ENCODE measurements at regions not wholly inside any gene's neighbourhood (a gene's known extent, or its start where the extent isn't known, plus 50 kb on each side); places are given as distances from the start of the nearest gene placed in this dataset.

- H3K4me3 ChIP-seq, result no peak overlapping the region
- H3K27ac ChIP-seq, result no peak overlapping the region
- TF ChIP-seq FOXP2 (optimal IDR thresholded peaks at IDR 0.05; ENCODE audit: control extremely low read depth, extremely low read length, insufficient read depth), result no peak
- no peak for TF ChIP-seq POLR2AphosphoS5 (IDR thresholded peaks at IDR 0.05; ENCODE audit: borderline replicate concordance, low read depth, low read length)
- TF ChIP-seq EZH2 (IDR thresholded peaks at IDR 0.05), result no peak
- no peaks in the 10 kb centered on the region for H3K36me3 ChIP-seq (ENCODE audit: insufficient read depth, low read length)
- H3K9me3 ChIP-seq (ENCODE audit: low read depth, low read length), result no peaks in the 10 kb centered on the region
- no peak for DNase-seq (ENCODE audit: low read depth, low spot score)
- no peak overlapping the region for H3K9ac ChIP-seq (ENCODE audit: insufficient read length)
Observed at GRCh38 chr3:168322941-168323340, 227.2 kb upstream of the GOLIM4 start.

- Histone ChIP-seq H3K9me3 (ENCODE audit: low read depth, low read length) (no peaks in the 10 kb centered on the region), H3K4me3 (no peak overlapping the region), H3K27ac (no peak overlapping the region), H3K36me3 (ENCODE audit: insufficient read depth, low read length) (no peaks in the 10 kb centered on the region), H3K9ac (ENCODE audit: insufficient read length) (no peak overlapping the region)
- TF ChIP-seq FOXP2 (optimal IDR thresholded peaks at IDR 0.05; ENCODE audit: control extremely low read depth, extremely low read length, insufficient read depth) (no peak), EZH2 (IDR thresholded peaks at IDR 0.05) (no peak), POLR2AphosphoS5 (IDR thresholded peaks at IDR 0.05; ENCODE audit: borderline replicate concordance, low read depth, low read length) (no peak)
- DNase-seq (ENCODE audit: low read depth, low spot score), result no peak
Observed at GRCh38 chr3:168314166-168314565, 218.4 kb upstream of the GOLIM4 start.

- Histone ChIP-seq H3K27ac (no peak overlapping the region), H3K4me3 (no peak overlapping the region), H3K9ac (ENCODE audit: insufficient read length) (no peak overlapping the region), H3K9me3 (ENCODE audit: low read depth, low read length) (no peaks in the 10 kb centered on the region), H3K36me3 (ENCODE audit: insufficient read depth, low read length) (no peaks in the 10 kb centered on the region)
- no peak for DNase-seq (ENCODE audit: low read depth, low spot score)
- TF ChIP-seq EZH2 (IDR thresholded peaks at IDR 0.05) (no peak), POLR2AphosphoS5 (IDR thresholded peaks at IDR 0.05; ENCODE audit: borderline replicate concordance, low read depth, low read length) (no peak), FOXP2 (optimal IDR thresholded peaks at IDR 0.05; ENCODE audit: control extremely low read depth, extremely low read length, insufficient read depth) (no peak)
Observed at GRCh38 chr3:168312984-168313383, 217.3 kb upstream of the GOLIM4 start.

- Histone ChIP-seq H3K4me3 (no peak overlapping the region), H3K36me3 (ENCODE audit: insufficient read depth, low read length) (no peaks in the 10 kb centered on the region), H3K9ac (ENCODE audit: insufficient read length) (no peak overlapping the region), H3K9me3 (ENCODE audit: low read depth, low read length) (no peaks in the 10 kb centered on the region), H3K27ac (no peak overlapping the region)
- DNase-seq (ENCODE audit: low read depth, low spot score), result no peak
- TF ChIP-seq POLR2AphosphoS5 (IDR thresholded peaks at IDR 0.05; ENCODE audit: borderline replicate concordance, low read depth, low read length), result no peak
- no peak for TF ChIP-seq FOXP2 (optimal IDR thresholded peaks at IDR 0.05; ENCODE audit: control extremely low read depth, extremely low read length, insufficient read depth)
- TF ChIP-seq EZH2 (IDR thresholded peaks at IDR 0.05), result no peak
Observed at GRCh38 chr3:168307893-168308292, 212.2 kb upstream of the GOLIM4 start.

- no peak overlapping the region for H3K9ac ChIP-seq (ENCODE audit: insufficient read length)
- H3K9me3 ChIP-seq (ENCODE audit: low read depth, low read length), result no peaks in the 10 kb centered on the region
- DNase-seq (ENCODE audit: low read depth, low spot score), result no peak
- H3K27ac ChIP-seq, result no peak overlapping the region
- TF ChIP-seq POLR2AphosphoS5 (IDR thresholded peaks at IDR 0.05; ENCODE audit: borderline replicate concordance, low read depth, low read length) (no peak), EZH2 (IDR thresholded peaks at IDR 0.05) (no peak), FOXP2 (optimal IDR thresholded peaks at IDR 0.05; ENCODE audit: control extremely low read depth, extremely low read length, insufficient read depth) (no peak)
- no peak overlapping the region for H3K4me3 ChIP-seq
- no peaks in the 10 kb centered on the region for H3K36me3 ChIP-seq (ENCODE audit: insufficient read depth, low read length)
Observed at GRCh38 chr3:168295027-168295426, 199.3 kb upstream of the GOLIM4 start.

- H3K9ac ChIP-seq (ENCODE audit: insufficient read length), result no peak overlapping the region
- no peak overlapping the region for H3K4me3 ChIP-seq
- H3K27ac ChIP-seq, result no peak overlapping the region
- TF ChIP-seq FOXP2 (optimal IDR thresholded peaks at IDR 0.05; ENCODE audit: control extremely low read depth, extremely low read length, insufficient read depth), result no peak
- no peak for TF ChIP-seq EZH2 (IDR thresholded peaks at IDR 0.05)
- no peak for TF ChIP-seq POLR2AphosphoS5 (IDR thresholded peaks at IDR 0.05; ENCODE audit: borderline replicate concordance, low read depth, low read length)
- H3K9me3 ChIP-seq (ENCODE audit: low read depth, low read length), result no peaks in the 10 kb centered on the region
- DNase-seq (ENCODE audit: low read depth, low spot score), result no peak
- H3K36me3 ChIP-seq (ENCODE audit: insufficient read depth, low read length), result no peaks in the 10 kb centered on the region
Observed at GRCh38 chr3:168292296-168292695, 196.6 kb upstream of the GOLIM4 start.

- H3K27ac ChIP-seq, result no peak overlapping the region
- no peaks in the 10 kb centered on the region for H3K9me3 ChIP-seq (ENCODE audit: low read depth, low read length)
- TF ChIP-seq FOXP2 (optimal IDR thresholded peaks at IDR 0.05; ENCODE audit: control extremely low read depth, extremely low read length, insufficient read depth) (no peak), POLR2AphosphoS5 (IDR thresholded peaks at IDR 0.05; ENCODE audit: borderline replicate concordance, low read depth, low read length) (no peak), EZH2 (IDR thresholded peaks at IDR 0.05) (no peak)
- H3K4me3 ChIP-seq, result no peak overlapping the region
- H3K9ac ChIP-seq (ENCODE audit: insufficient read length), result no peak overlapping the region
- no peak for DNase-seq (ENCODE audit: low read depth, low spot score)
- H3K36me3 ChIP-seq (ENCODE audit: insufficient read depth, low read length), result no peaks in the 10 kb centered on the region
Observed at GRCh38 chr3:168289471-168290008, 193.8 kb upstream of the GOLIM4 start.

GRCh38 chr3:168288511-168289401, 193.0 kb upstream of the GOLIM4 start:
- H3K9me3 ChIP-seq (ENCODE audit: low read depth, low read length), result no peaks in the 10 kb centered on the region
- no peak for DNase-seq (ENCODE audit: low read depth, low spot score)
- H3K36me3 ChIP-seq (ENCODE audit: insufficient read depth, low read length), result no peaks in the 10 kb centered on the region
- H3K4me3 ChIP-seq, result no peak overlapping the region
- no peak overlapping the region for H3K27ac ChIP-seq
- TF ChIP-seq EZH2 (IDR thresholded peaks at IDR 0.05), result no peak
- TF ChIP-seq POLR2AphosphoS5 (IDR thresholded peaks at IDR 0.05; ENCODE audit: borderline replicate concordance, low read depth, low read length), result no peak
- no peak for TF ChIP-seq FOXP2 (optimal IDR thresholded peaks at IDR 0.05; ENCODE audit: control extremely low read depth, extremely low read length, insufficient read depth)
- no peak overlapping the region for H3K9ac ChIP-seq (ENCODE audit: insufficient read length)
